ENCODE measurements at regions not wholly inside any gene's neighbourhood (a gene's known extent, or its start where the extent isn't known, plus 50 kb on each side); places are given as distances from the start of the nearest gene placed in this dataset.
"Not testable (repeated sequence)": the region's sequence is repeated elsewhere in the genome, so short reads cannot be mapped to it uniquely, and the experiment has no call there.

GRCh38 chr13:66237411-66238062, 992.6 kb downstream of the PCDH9 start:
- H3K79me2 ChIP-seq (ENCODE audit: control insufficient read depth, insufficient read depth, low read length) = no peaks in the 10 kb centered on the region
- H3K23ac ChIP-seq (ENCODE audit: low read length) = no peak overlapping the region
- no peak overlapping the region for H3K4me3 ChIP-seq (ENCODE audit: low read length)
- H3K27me3 ChIP-seq (ENCODE audit: insufficient read depth, low read length, poor library complexity) = no peaks in the 10 kb centered on the region
- H3K56ac ChIP-seq (ENCODE audit: low read length) = no peak overlapping the region
- no peak overlapping the region for H4K5ac ChIP-seq (ENCODE audit: low read length)
- peak; percentile 22 for DNase-seq
- no peaks in the 10 kb centered on the region for H3K79me1 ChIP-seq (ENCODE audit: low read length)
- H3K36me3 ChIP-seq (ENCODE audit: control insufficient read depth, insufficient read depth, low read length) = no peaks in the 10 kb centered on the region
- no peak overlapping the region for H4K8ac ChIP-seq (ENCODE audit: low read depth, low read length)
- no peak overlapping the region for H3K4me2 ChIP-seq (ENCODE audit: low read length)
- no peak overlapping the region for H3K4ac ChIP-seq (ENCODE audit: low read depth, low read length)
- no CpG with 5 or more reads among the region's 4 CpGs for WGBS (ENCODE audit: extremely low coverage, insufficient coverage, low lambda C conversion rate)
- no peak overlapping the region for H2BK5ac ChIP-seq (ENCODE audit: low read length)
- H3K4me1 ChIP-seq (ENCODE audit: control insufficient read depth, low read depth, low read length) = no peaks in the 10 kb centered on the region
- no peak overlapping the region for H3K27ac ChIP-seq (ENCODE audit: low read depth, low read length)
- H2BK120ac ChIP-seq (ENCODE audit: low read depth, low read length) = no peak overlapping the region
- no peak overlapping the region for H2BK15ac ChIP-seq (replicated peaks; ENCODE audit: low read depth)
- no peak overlapping the region for H2AK5ac ChIP-seq (ENCODE audit: low read length)
- no peak overlapping the region for H3K18ac ChIP-seq (ENCODE audit: low read length)
- no peak overlapping the region for H3K9ac ChIP-seq (ENCODE audit: low read length)

- H3K79me1 ChIP-seq (ENCODE audit: low read length) = no peaks in the 10 kb centered on the region
- H3K23ac ChIP-seq (ENCODE audit: low read length) = no peak overlapping the region
- DNase-seq = no peak
- no peaks in the 10 kb centered on the region for H3K4me1 ChIP-seq (ENCODE audit: control insufficient read depth, low read depth, low read length)
- no peak overlapping the region for H2BK120ac ChIP-seq (ENCODE audit: low read depth, low read length)
- H3K56ac ChIP-seq (ENCODE audit: low read length) = no peak overlapping the region
- H3K18ac ChIP-seq (ENCODE audit: low read length) = no peak overlapping the region
- H3K4me3 ChIP-seq (ENCODE audit: low read length) = no peak overlapping the region
- no peak overlapping the region for H2BK15ac ChIP-seq (replicated peaks; ENCODE audit: low read depth)
- H3K9ac ChIP-seq (ENCODE audit: low read length) = no peak overlapping the region
- H2BK5ac ChIP-seq (ENCODE audit: low read length) = no peak overlapping the region
- no peak overlapping the region for H4K8ac ChIP-seq (ENCODE audit: low read depth, low read length)
- WGBS (ENCODE audit: extremely low coverage, insufficient coverage, low lambda C conversion rate) = no CpG with 5 or more reads among the region's 1 CpG
- no peak overlapping the region for H3K4me2 ChIP-seq (ENCODE audit: low read length)
- H4K5ac ChIP-seq (ENCODE audit: low read length) = no peak overlapping the region
- no peak overlapping the region for H2AK5ac ChIP-seq (ENCODE audit: low read length)
- H3K4ac ChIP-seq (ENCODE audit: low read depth, low read length) = no peak overlapping the region
- H3K27ac ChIP-seq (ENCODE audit: low read depth, low read length) = no peak overlapping the region
- no peaks in the 10 kb centered on the region for H3K36me3 ChIP-seq (ENCODE audit: control insufficient read depth, insufficient read depth, low read length)
- H3K27me3 ChIP-seq (ENCODE audit: insufficient read depth, low read length, poor library complexity) = no peaks in the 10 kb centered on the region
- no peaks in the 10 kb centered on the region for H3K79me2 ChIP-seq (ENCODE audit: control insufficient read depth, insufficient read depth, low read length)
Observed at GRCh38 chr13:66234159-66234558, 996.0 kb downstream of the PCDH9 start.

DNA sequence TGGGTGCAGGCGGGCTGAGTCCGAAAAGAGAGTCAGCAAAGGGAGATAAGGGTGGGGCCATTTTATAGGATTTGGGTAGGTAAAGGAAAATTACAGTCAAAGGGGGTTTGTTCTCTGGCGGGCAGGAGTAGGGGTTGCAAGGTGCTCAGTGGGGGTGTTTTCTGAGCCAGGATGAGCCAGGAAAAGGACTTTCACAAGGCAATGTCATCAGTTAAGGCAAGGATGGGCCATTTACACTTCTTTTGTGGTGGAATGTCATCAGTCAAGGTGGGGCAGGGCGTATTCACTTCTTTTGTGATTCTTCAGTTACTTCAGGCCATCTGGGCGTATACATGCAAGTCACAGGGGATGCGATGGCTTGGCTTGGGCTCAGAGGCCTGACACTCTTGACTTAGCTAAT, 998.2 kb downstream of the PCDH9 start:
- H3K4me3 ChIP-seq (ENCODE audit: low read length); H3K23ac ChIP-seq (ENCODE audit: low read length); H3K36me3 ChIP-seq (ENCODE audit: control insufficient read depth, insufficient read depth, low read length); H3K18ac ChIP-seq (ENCODE audit: low read length); H2AK5ac ChIP-seq (ENCODE audit: low read length); H3K4ac ChIP-seq (ENCODE audit: low read depth, low read length); H3K4me2 ChIP-seq (ENCODE audit: low read length); H4K5ac ChIP-seq (ENCODE audit: low read length); H3K4me1 ChIP-seq (ENCODE audit: control insufficient read depth, low read depth, low read length); H4K8ac ChIP-seq (ENCODE audit: low read depth, low read length); H3K27me3 ChIP-seq (ENCODE audit: insufficient read depth, low read length, poor library complexity); H2BK5ac ChIP-seq (ENCODE audit: low read length); H3K9ac ChIP-seq (ENCODE audit: low read length); H2BK120ac ChIP-seq (ENCODE audit: low read depth, low read length); H3K56ac ChIP-seq (ENCODE audit: low read length); H2BK15ac ChIP-seq (replicated peaks; ENCODE audit: low read depth); H3K27ac ChIP-seq (ENCODE audit: low read depth, low read length); H3K79me1 ChIP-seq (ENCODE audit: low read length); H3K79me2 ChIP-seq (ENCODE audit: control insufficient read depth, insufficient read depth, low read length): not testable (repeated sequence)
- DNase-seq = peak; percentile 26
- no CpG with 5 or more reads among the region's 6 CpGs for WGBS (ENCODE audit: extremely low coverage, insufficient coverage, low lambda C conversion rate)

GRCh38 chr13:66225072-66225471, 1005.1 kb downstream of the PCDH9 start:
- H4K5ac ChIP-seq (ENCODE audit: low read length) = no peak overlapping the region
- no peak overlapping the region for H2BK15ac ChIP-seq (replicated peaks; ENCODE audit: low read depth)
- H3K23ac ChIP-seq (ENCODE audit: low read length) = no peak overlapping the region
- no peak overlapping the region for H3K27ac ChIP-seq (ENCODE audit: low read depth, low read length)
- peak; percentile 90 for DNase-seq
- H2AK5ac ChIP-seq (ENCODE audit: low read length) = no peak overlapping the region
- H4K8ac ChIP-seq (ENCODE audit: low read depth, low read length) = no peak overlapping the region
- no peak overlapping the region for H2BK5ac ChIP-seq (ENCODE audit: low read length)
- peak overlapping the region; percentile 5 for H3K18ac ChIP-seq (ENCODE audit: low read length)
- H3K27me3 ChIP-seq (ENCODE audit: insufficient read depth, low read length, poor library complexity) = no peaks in the 10 kb centered on the region
- no peaks in the 10 kb centered on the region for H3K79me2 ChIP-seq (ENCODE audit: control insufficient read depth, insufficient read depth, low read length)
- H2BK120ac ChIP-seq (ENCODE audit: low read depth, low read length) = no peak overlapping the region
- H3K4me3 ChIP-seq (ENCODE audit: low read length) = no peak overlapping the region
- no CpG with 5 or more reads among the region's 2 CpGs for WGBS (ENCODE audit: extremely low coverage, insufficient coverage, low lambda C conversion rate)
- H3K4me2 ChIP-seq (ENCODE audit: low read length) = no peak overlapping the region
- H3K9ac ChIP-seq (ENCODE audit: low read length) = no peak overlapping the region
- H3K79me1 ChIP-seq (ENCODE audit: low read length) = no peaks in the 10 kb centered on the region
- H3K4ac ChIP-seq (ENCODE audit: low read depth, low read length) = no peak overlapping the region
- H3K56ac ChIP-seq (ENCODE audit: low read length) = no peak overlapping the region
- H3K36me3 ChIP-seq (ENCODE audit: control insufficient read depth, insufficient read depth, low read length) = no peaks in the 10 kb centered on the region
- peaks cover 3% of the 10 kb centered on the region for H3K4me1 ChIP-seq (ENCODE audit: control insufficient read depth, low read depth, low read length)

- no peak overlapping the region for H3K4ac ChIP-seq (ENCODE audit: low read depth, low read length)
- H3K36me3 ChIP-seq (ENCODE audit: control insufficient read depth, insufficient read depth, low read length) = no peaks in the 10 kb centered on the region
- no peak overlapping the region for H2BK120ac ChIP-seq (ENCODE audit: low read depth, low read length)
- no peaks in the 10 kb centered on the region for H3K79me1 ChIP-seq (ENCODE audit: low read length)
- no peaks in the 10 kb centered on the region for H3K79me2 ChIP-seq (ENCODE audit: control insufficient read depth, insufficient read depth, low read length)
- peak overlapping the region; percentile 78 for H3K27ac ChIP-seq (ENCODE audit: low read depth, low read length)
- no peak overlapping the region for H3K4me3 ChIP-seq (ENCODE audit: low read length)
- no peak overlapping the region for H3K9ac ChIP-seq (ENCODE audit: low read length)
- no peak overlapping the region for H3K4me2 ChIP-seq (ENCODE audit: low read length)
- peak; percentile 92 for DNase-seq
- H2AK5ac ChIP-seq (ENCODE audit: low read length) = no peak overlapping the region
- H4K5ac ChIP-seq (ENCODE audit: low read length) = no peak overlapping the region
- no peak overlapping the region for H2BK5ac ChIP-seq (ENCODE audit: low read length)
- no peak overlapping the region for H4K8ac ChIP-seq (ENCODE audit: low read depth, low read length)
- H3K56ac ChIP-seq (ENCODE audit: low read length) = no peak overlapping the region
- no peak overlapping the region for H2BK15ac ChIP-seq (replicated peaks; ENCODE audit: low read depth)
- no peak overlapping the region for H3K23ac ChIP-seq (ENCODE audit: low read length)
- no peaks in the 10 kb centered on the region for H3K27me3 ChIP-seq (ENCODE audit: insufficient read depth, low read length, poor library complexity)
- peaks cover 3% of the 10 kb centered on the region for H3K4me1 ChIP-seq (ENCODE audit: control insufficient read depth, low read depth, low read length)
- no peak overlapping the region for H3K18ac ChIP-seq (ENCODE audit: low read length)
- no CpG with 5 or more reads among the region's 2 CpGs for WGBS (ENCODE audit: extremely low coverage, insufficient coverage, low lambda C conversion rate)
Observed at GRCh38 chr13:66224663-66225062, 1005.5 kb downstream of the PCDH9 start.

- Histone ChIP-seq H3K4me1 (ENCODE audit: control insufficient read depth, low read depth, low read length) (peaks cover 5% of the 10 kb centered on the region), H3K27ac (ENCODE audit: low read depth, low read length) (no peak overlapping the region), H3K4me2 (ENCODE audit: low read length) (no peak overlapping the region), H2BK120ac (ENCODE audit: low read depth, low read length) (no peak overlapping the region), H2BK5ac (ENCODE audit: low read length) (no peak overlapping the region), H3K4ac (ENCODE audit: low read depth, low read length) (no peak overlapping the region), H3K4me3 (ENCODE audit: low read length) (no peak overlapping the region), H4K8ac (ENCODE audit: low read depth, low read length) (no peak overlapping the region), H3K18ac (ENCODE audit: low read length) (no peak overlapping the region), H2BK15ac (replicated peaks; ENCODE audit: low read depth) (no peak overlapping the region), H2AK5ac (ENCODE audit: low read length) (no peak overlapping the region), H3K79me1 (ENCODE audit: low read length) (no peaks in the 10 kb centered on the region), H3K36me3 (ENCODE audit: control insufficient read depth, insufficient read depth, low read length) (no peaks in the 10 kb centered on the region), H3K23ac (ENCODE audit: low read length) (no peak overlapping the region), H3K9ac (ENCODE audit: low read length) (no peak overlapping the region), H3K79me2 (ENCODE audit: control insufficient read depth, insufficient read depth, low read length) (no peaks in the 10 kb centered on the region), H3K27me3 (ENCODE audit: insufficient read depth, low read length, poor library complexity) (no peaks in the 10 kb centered on the region), H4K5ac (ENCODE audit: low read length) (no peak overlapping the region), H3K56ac (ENCODE audit: low read length) (no peak overlapping the region)
- no peak for DNase-seq
- no CpG with 5 or more reads among the region's 4 CpGs for WGBS (ENCODE audit: extremely low coverage, insufficient coverage, low lambda C conversion rate)
Observed at GRCh38 chr13:66222926-66223325, 1007.2 kb downstream of the PCDH9 start.
